AG04450 (cell line): ENCODE measurements at regions not wholly inside any gene's neighbourhood (a gene's known extent, or its start where the extent isn't known, plus 50 kb on each side); places are given as distances from the start of the nearest gene placed in this dataset.

ENCODE experiments used
- CTCF ChIA-PET: fragments of 300-600, 350-600 bp; formaldehyde crosslinking; extraction: SDS; loops from one replicate; lab custom pipeline; 2022; ENCODE audit warnings: antibody characterized with exemption, inconsistent platforms; lab: Charles Lee
- POLR2A ChIA-PET: fragments of 350-600 bp; formaldehyde crosslinking; extraction: SDS; loops from one replicate; lab custom pipeline; 2021; ENCODE audit warnings: antibody characterized with exemption, inconsistent platforms; lab: Yijun Ruan, JAX
- DNase-seq: peaks from one replicate; pipeline ENCODE4 v3.0.0-alpha.2; 2011; ENCODE audit warnings: low read depth, low spot score
- H3K27ac ChIP-seq: one replicate; pipeline ENCODE4 v1.5.1; 2012; ENCODE audit warnings: low read depth, low read length, control low read depth
- H3K27me3 ChIP-seq: one replicate; pipeline ENCODE4 v1.6.0; 2012; ENCODE audit warnings: low read length; ENCODE audit not compliant: control insufficient read depth, insufficient read depth
- H3K4me3 ChIP-seq: 2 replicates; pipeline ENCODE4 v1.5.1; 2011; ENCODE audit warnings: mild to moderate bottlenecking, low read depth, low read length, control low read depth
- H3K9me3 ChIP-seq: 2 replicates; pipeline ENCODE4 v1.5.1; 2012; ENCODE audit warnings: low read length; ENCODE audit not compliant: control insufficient read depth, insufficient read depth
- TF ChIP-seq, protein P1 (sequence below): IDR thresholded peaks from 2 replicates; pipeline ENCODE4 v1.5.1; 2011; ENCODE audit warnings: low read depth, low read length, control low read depth, inconsistent platforms

DNA sequence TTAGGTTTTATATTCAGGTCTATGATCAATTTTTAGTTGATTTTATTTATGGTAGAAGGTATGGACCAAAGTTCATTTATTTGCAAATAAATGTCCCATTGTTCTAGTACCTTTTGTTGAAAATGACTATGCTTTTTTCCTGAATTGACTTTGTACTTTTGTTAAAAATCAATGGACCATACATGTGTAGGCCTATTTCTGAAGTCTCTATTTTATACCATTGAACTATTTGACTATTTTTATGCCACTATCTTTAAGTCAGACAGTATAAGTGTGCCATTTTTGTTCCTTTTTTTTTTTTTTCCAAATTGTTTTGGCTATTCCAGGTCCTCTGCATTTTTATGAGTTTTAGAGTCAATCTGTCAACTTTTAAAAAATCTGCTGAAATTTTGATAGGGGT is 73.6 kb upstream of the UGP2 start:
- Histone ChIP-seq H3K4me3 (no peak overlapping the region), H3K27me3 (no peaks in the 10 kb centered on the region), H3K27ac (no peak overlapping the region), H3K9me3 (no peaks in the 10 kb centered on the region)
- ChIA-PET CTCF (no interaction called here), POLR2A (no interaction called here)
- DNase-seq, result no peak
- TF ChIP-seq, protein P1, sequence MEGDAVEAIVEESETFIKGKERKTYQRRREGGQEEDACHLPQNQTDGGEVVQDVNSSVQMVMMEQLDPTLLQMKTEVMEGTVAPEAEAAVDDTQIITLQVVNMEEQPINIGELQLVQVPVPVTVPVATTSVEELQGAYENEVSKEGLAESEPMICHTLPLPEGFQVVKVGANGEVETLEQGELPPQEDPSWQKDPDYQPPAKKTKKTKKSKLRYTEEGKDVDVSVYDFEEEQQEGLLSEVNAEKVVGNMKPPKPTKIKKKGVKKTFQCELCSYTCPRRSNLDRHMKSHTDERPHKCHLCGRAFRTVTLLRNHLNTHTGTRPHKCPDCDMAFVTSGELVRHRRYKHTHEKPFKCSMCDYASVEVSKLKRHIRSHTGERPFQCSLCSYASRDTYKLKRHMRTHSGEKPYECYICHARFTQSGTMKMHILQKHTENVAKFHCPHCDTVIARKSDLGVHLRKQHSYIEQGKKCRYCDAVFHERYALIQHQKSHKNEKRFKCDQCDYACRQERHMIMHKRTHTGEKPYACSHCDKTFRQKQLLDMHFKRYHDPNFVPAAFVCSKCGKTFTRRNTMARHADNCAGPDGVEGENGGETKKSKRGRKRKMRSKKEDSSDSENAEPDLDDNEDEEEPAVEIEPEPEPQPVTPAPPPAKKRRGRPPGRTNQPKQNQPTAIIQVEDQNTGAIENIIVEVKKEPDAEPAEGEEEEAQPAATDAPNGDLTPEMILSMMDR, result no peak

DNA sequence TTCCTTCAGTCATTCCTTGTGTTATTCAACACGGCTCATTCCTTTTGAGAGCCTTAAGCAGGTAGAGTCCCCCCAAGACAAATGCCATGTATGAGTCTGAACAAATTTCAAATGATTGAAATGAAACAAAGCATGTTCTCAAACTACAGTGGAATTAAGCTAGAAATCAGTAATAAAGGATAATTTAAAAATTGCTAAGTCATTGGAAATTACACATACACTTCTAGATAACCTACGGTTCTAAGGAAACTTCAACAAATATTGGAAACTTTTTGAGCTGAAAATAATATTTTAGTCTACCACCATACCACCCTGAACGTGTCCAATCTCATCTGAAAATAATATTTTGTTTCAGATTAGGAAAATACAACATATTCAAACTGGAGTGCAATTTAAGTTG is 71.8 kb upstream of the UGP2 start:
- Histone ChIP-seq H3K27ac (no peak overlapping the region), H3K9me3 (no peaks in the 10 kb centered on the region), H3K27me3 (no peaks in the 10 kb centered on the region), H3K4me3 (no peak overlapping the region)
- TF ChIP-seq, protein P1, result no peak
- ChIA-PET CTCF (no interaction called here), POLR2A (no interaction called here)
- DNase-seq, result no peak

DNA sequence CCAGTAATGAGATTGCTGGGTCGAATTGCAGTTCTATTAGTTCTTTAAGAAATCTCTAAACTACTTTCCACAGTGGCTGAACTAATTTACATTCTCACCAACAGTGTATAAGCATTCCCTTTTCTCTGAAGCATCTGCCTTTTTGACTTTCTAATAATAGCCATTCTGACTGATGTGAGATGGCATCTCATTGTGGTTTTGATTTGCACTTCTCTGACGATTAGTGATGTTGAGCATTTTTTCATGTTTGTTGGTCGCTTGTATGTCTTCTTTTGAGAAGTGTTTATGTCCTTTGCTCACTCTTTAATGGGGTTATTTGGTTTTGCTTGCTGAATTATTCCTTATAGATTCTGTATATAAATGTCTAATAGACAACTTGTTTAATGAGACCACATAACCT is 69.6 kb upstream of the UGP2 start:
- DNase-seq, result no peak

DNA sequence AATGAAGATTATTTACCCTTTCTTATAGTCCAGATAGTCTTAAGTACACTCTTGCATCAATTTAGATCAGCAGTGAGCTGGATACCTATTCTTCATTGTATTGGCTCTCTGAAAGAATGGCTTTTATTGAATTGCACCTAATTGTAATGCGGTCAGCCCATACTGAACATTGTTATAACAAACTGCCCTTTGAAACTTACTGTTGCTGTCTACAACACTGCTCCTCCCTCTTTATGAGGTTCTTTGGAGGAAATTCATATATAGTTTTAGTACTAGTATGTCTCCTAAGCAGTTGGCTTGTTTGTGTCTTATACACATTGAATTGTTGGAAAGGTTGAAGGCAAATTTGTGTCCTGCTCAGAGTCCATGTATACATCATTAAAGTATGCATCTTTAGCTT is 66.5 kb upstream of the UGP2 start:
- no peak for DNase-seq
- CTCF ChIA-PET, result no interaction called here
- no peak overlapping the region for H3K27ac ChIP-seq
- TF ChIP-seq, protein P1, result no peak
- H3K27me3 ChIP-seq, result no peaks in the 10 kb centered on the region
- H3K4me3 ChIP-seq, result no peak overlapping the region
- no peaks in the 10 kb centered on the region for H3K9me3 ChIP-seq
- POLR2A ChIA-PET, result no interaction called here

More for the DNA sequence above, 69.6 kb upstream of the UGP2 start:
- Histone ChIP-seq H3K9me3 (no peaks in the 10 kb centered on the region), H3K27me3 (no peaks in the 10 kb centered on the region), H3K4me3 (no peak overlapping the region), H3K27ac (no peak overlapping the region)
- TF ChIP-seq, protein P1, result no peak
- POLR2A ChIA-PET, result no interaction called here
- CTCF ChIA-PET, result interaction anchor here (1.0 kb wide), 1 partner anchor 90 kb away, joined by 3 read pairs; no protein-coding TSS in a partner anchor

DNA sequence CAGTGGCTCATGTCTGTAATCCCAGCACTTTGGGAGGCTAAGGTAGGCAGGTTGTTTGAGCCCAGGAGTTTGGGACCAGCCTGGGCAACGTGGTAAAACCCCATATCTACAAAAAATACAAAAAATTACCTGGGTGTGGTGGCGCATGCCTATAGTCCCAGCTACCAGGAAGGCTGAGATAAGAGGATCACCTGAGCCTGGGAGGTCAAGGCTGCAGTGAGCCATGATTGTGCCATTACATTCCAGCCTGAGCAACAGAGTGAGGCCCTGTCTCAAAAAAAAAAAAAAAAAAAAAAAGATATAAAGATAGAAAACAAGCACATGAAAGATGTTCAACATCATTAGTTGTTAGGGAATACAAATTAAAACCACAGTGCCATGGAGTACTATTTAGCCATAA is 65.3 kb upstream of the UGP2 start:
- TF ChIP-seq, protein P1, result no peak
- CTCF ChIA-PET, result no interaction called here
- POLR2A ChIA-PET, result no interaction called here

More for the DNA sequence above, 65.3 kb upstream of the UGP2 start:
- H3K27ac ChIP-seq, result no peak overlapping the region
- H3K27me3 ChIP-seq, result no peaks in the 10 kb centered on the region
- DNase-seq, result no peak
- no peaks in the 10 kb centered on the region for H3K9me3 ChIP-seq
- H3K4me3 ChIP-seq, result no peak overlapping the region
